Immature natural killer cell (primary cell): ENCODE measurements at regions not wholly inside any gene's neighbourhood (a gene's known extent, or its start where the extent isn't known, plus 50 kb on each side); places are given as distances from the start of the nearest gene placed in this dataset.

ENCODE experiments used
- DNase-seq, 3 donors: peaks; one replicate each; pipeline ENCODE4 v3.0.0; 2022; ENCODE audit warnings: mixed read lengths in 1 of 3
- H3K27ac Mint-ChIP-seq, 6 donors: one replicate each; pipeline ENCODE4 v1.8.0; 2020; ENCODE audit warnings: mixed read lengths in 6 of 6, mild to moderate bottlenecking in 5 of 6, inconsistent platforms in 4 of 6, moderate library complexity in 3 of 6
- H3K27me3 Mint-ChIP-seq, 3 donors: one replicate each; pipeline ENCODE4 v1.8.0; 2020 to 2021; ENCODE audit warnings: low read depth in 3 of 3, mild to moderate bottlenecking in 3 of 3, mixed read lengths in 3 of 3, moderate library complexity in 3 of 3, inconsistent platforms in 1 of 3
- H3K36me3 Mint-ChIP-seq, 3 donors: one replicate each; pipeline ENCODE4 v1.8.0; 2020; ENCODE audit warnings: mixed read lengths in 3 of 3, inconsistent platforms in 2 of 3, mild to moderate bottlenecking in 2 of 3
- H3K4me1 Mint-ChIP-seq, 2 donors: one replicate each; pipeline ENCODE4 v1.8.0; 2020; ENCODE audit warnings: inconsistent platforms in 2 of 2, mild to moderate bottlenecking in 2 of 2, mixed read lengths in 2 of 2, moderate library complexity in 1 of 2
- H3K4me3 Mint-ChIP-seq, 5 donors: one replicate each; pipeline ENCODE4 v1.8.0; 2020; ENCODE audit warnings: mild to moderate bottlenecking in 5 of 5, mixed read lengths in 5 of 5, inconsistent platforms in 3 of 5, moderate library complexity in 3 of 5
- H3K9me3 Mint-ChIP-seq, 6 donors: one replicate each; pipeline ENCODE4 v1.8.0; 2020; ENCODE audit warnings: mild to moderate bottlenecking in 6 of 6, mixed read lengths in 6 of 6, inconsistent platforms in 4 of 6, moderate library complexity in 3 of 6

DNA sequence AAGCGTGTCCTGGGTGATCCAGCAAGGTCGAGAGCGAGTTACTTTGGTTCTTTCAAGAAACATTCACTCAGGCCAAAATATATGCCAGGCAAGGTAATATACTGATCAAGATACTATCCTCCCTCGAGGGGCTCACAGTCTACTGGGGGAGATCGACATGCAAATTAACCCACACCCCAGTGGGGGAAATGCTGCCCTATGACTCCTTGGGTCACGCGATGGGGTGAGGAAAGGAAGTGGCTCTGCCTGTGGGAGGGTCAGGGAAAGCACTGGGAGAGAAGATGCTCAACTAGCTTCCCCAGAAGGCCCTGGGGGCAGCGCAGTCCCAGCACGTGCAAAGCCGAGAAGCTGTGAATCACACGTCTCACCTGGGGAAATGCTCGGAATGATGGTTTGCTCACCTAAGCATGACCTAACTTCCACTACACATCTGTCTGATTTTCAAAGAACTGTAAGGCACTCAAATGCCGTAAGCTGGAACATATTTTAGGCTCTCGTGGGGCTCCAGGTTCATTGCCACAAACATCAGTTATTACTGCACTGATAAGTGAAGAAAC, 130.7 kb downstream of the RCN1 start:
- no peak overlapping the region for H3K27ac Mint-ChIP-seq
- no peak overlapping the region for H3K4me3 Mint-ChIP-seq
- no peaks in the 10 kb centered on the region for H3K4me1 Mint-ChIP-seq
- H3K9me3 Mint-ChIP-seq: peaks cover 0 to 2% (median 0%) of the 10 kb centered on the region in 6 donors
- peaks cover 2 to 8% (median 2%) of the 10 kb centered on the region in 3 donors for H3K27me3 Mint-ChIP-seq
- no peaks in the 10 kb centered on the region for H3K36me3 Mint-ChIP-seq
- no peak for DNase-seq

DNA sequence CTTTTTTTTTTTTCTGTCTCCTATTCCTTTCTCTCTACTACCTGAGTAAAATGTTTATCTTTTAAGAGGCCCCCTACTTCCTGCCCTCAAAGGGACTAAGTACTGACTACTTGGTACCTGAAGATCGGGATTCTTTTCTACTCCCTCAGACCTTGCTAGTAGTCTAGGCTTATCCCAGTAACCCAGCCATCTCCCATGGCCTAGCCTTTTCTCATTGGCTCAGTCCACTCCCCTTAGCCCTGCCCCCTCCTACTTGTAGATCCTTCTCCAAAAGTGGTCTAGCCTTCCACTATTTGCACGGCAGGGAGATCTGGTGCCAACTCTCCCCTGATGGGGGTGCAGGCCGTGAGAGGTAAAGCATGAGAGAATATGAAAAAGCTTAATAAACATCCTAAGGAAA, 133.7 kb downstream of the RCN1 start:
- no peaks in the 10 kb centered on the region for H3K4me1 Mint-ChIP-seq
- H3K4me3 Mint-ChIP-seq: no peak overlapping the region
- H3K27me3 Mint-ChIP-seq: peaks cover 2 to 13% (median 2%) of the 10 kb centered on the region in 3 donors
- no peak overlapping the region for H3K27ac Mint-ChIP-seq
- DNase-seq: no peak
- no peaks in the 10 kb centered on the region for H3K36me3 Mint-ChIP-seq
- peaks cover 0 to 2% (median 0%) of the 10 kb centered on the region in 6 donors for H3K9me3 Mint-ChIP-seq

DNA sequence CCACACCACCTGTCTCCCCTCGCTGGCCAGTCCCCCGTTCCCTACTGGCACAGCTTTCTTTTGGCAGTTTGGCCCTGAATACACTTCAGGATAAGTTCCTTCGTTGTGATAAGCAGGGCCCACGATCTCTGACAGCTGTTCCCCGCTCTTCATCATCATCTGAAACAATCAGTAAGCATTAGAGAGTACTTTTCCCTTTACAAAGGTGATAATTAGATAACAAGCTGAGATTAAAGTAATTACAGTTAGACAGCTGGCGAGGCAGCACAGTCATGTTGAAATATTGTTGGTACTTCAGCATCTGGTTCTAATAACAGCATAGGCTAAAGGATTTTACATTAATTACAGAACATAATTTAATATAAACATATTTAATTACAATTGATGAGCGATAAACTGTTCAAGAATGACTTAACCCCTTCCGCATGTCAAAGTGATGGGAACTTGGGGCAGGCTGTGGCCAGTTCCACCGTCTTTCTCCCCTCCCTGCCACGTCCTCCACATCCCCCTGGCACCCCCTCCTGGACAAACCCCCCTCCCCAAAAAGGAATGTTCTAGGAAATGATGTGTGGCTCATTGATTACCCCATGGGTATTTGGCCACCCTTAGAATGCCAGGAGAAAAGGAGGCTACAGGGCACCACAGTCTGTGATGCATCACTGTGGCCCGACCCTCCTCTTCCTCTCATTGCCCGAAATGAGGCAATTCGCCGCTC, 134.9 kb downstream of the RCN1 start:
- Mint-ChIP-seq H3K4me1 (no peaks in the 10 kb centered on the region), H3K27me3 (peaks cover 2 to 11% (median 2%) of the 10 kb centered on the region in 3 donors), H3K9me3 (peaks cover 0 to 2% (median 0%) of the 10 kb centered on the region in 6 donors), H3K27ac (no peak overlapping the region), H3K4me3 (no peak overlapping the region), H3K36me3 (no peaks in the 10 kb centered on the region)
- no peak for DNase-seq

DNA sequence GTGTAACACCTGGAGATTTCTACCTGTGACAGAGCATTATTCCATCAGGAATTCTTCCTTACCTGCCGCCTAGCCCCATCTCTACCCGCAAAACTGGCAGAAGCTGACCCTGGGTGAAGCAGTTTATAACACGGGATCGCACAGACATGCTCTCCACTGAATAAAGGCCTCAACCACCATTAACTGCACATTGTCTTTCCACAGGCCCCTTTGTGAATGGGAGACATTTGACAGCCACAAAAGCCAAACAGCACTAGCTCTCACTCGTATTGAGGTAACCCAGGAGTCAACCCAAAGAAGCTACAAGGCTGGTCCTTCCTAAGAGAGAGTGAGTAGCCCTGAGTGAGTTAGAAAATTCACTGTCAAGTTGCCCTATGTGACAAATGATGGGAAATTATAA, 135.6 kb downstream of the RCN1 start:
- peaks cover 0 to 2% (median 0%) of the 10 kb centered on the region in 6 donors for H3K9me3 Mint-ChIP-seq
- H3K36me3 Mint-ChIP-seq: no peaks in the 10 kb centered on the region
- no peaks in the 10 kb centered on the region for H3K4me1 Mint-ChIP-seq
- no peak overlapping the region for H3K27ac Mint-ChIP-seq
- no peak overlapping the region for H3K4me3 Mint-ChIP-seq
- peaks cover 2 to 11% (median 2%) of the 10 kb centered on the region in 3 donors for H3K27me3 Mint-ChIP-seq
- DNase-seq: no peak

DNA sequence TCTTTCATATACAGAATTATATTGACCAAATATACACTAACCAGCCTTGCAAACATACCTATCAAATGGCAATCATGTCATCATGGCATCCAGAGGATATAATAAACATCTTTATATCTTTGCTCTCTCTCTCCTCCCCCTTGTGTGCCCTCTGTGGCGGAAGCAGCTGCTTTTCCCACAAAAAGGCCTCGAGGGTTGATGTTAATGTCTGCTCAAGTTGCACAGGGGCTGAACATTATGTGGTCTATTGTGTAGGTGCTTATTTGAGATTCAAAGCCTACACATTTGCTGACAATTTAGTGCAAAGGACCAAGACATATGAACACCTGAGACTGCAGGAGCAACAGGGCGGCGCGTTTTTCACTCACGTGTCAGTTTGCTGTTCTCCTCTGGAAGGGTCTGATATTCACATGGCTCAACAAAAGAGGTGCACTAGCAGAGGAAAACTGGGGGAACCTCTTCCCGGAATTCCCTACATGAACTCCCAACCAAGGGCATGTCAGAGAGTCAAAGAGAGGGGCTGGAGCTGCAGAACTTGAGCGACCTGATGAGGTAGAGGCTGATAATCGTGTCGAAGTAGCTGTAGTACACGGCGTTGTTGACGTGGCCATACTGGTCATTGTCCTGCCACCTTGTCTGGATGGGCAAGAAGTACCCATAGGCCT, 138.8 kb downstream of the RCN1 start:
- DNase-seq: no peak
- no peaks in the 10 kb centered on the region for H3K4me1 Mint-ChIP-seq
- no peak overlapping the region for H3K27ac Mint-ChIP-seq
- peaks cover 0 to 3% (median 0%) of the 10 kb centered on the region in 3 donors for H3K36me3 Mint-ChIP-seq
- H3K4me3 Mint-ChIP-seq: no peak overlapping the region
- H3K9me3 Mint-ChIP-seq: no peaks in the 10 kb centered on the region
- H3K27me3 Mint-ChIP-seq: peaks cover 2 to 8% (median 6%) of the 10 kb centered on the region in 3 donors

DNA sequence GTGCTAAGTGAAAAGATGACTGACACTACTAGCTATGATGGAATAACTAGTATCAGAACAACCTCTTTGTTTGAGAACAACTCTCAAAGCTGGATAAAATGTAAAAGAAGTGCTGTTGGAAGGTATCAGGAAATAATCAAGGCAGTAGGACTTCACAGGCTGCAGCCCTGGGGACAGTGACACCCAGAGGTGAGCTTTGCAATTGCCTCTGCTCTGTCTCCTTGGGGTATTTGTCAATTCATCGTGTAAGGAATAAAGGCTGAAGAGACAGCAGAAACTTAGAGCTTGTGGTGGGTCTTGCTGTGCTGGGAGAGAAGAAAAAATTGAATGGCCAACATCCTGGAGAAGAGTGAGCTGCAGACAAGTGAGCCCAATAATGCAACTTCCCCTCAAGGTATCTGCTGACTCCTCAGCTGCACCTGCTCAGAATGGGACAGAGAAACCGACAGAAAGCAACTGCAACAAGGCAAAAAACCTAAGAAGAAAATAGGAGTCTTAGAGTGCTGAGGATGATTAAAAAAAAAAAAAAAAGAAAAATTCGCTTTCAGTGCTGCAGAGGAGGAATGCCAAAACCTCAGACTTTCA, 141.1 kb downstream of the RCN1 start:
- no peak overlapping the region for H3K4me3 Mint-ChIP-seq
- no peaks in the 10 kb centered on the region for H3K9me3 Mint-ChIP-seq
- H3K27me3 Mint-ChIP-seq: peaks cover 2 to 8% (median 6%) of the 10 kb centered on the region in 3 donors
- H3K27ac Mint-ChIP-seq: no peak overlapping the region
- H3K4me1 Mint-ChIP-seq: no peaks in the 10 kb centered on the region
- H3K36me3 Mint-ChIP-seq: peaks cover 0 to 3% (median 0%) of the 10 kb centered on the region in 3 donors
- DNase-seq: no peak

DNA sequence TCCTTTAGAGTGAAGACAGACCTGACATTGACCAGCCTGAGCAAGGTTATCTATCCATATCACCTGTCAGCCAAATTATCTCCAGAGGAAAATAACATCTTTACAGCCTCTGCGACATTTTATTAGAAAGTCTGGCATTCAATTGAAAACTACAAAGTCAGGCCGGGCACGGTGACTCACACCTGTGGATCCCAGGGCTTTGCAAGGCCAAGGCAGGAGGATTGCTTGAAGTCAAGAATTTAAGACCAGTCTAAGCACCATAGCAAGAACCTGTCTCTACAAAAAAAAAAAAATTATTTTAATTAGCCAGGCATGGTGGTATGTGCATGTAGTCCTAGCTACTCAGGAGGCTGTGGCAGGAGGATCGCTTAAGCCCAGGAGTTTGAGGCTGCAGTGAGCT, 141.6 kb downstream of the RCN1 start:
- H3K9me3 Mint-ChIP-seq: no peaks in the 10 kb centered on the region
- peaks cover 0 to 3% (median 0%) of the 10 kb centered on the region in 3 donors for H3K36me3 Mint-ChIP-seq
- H3K4me3 Mint-ChIP-seq: no peak overlapping the region
- no peak overlapping the region for H3K27ac Mint-ChIP-seq
- H3K4me1 Mint-ChIP-seq: no peaks in the 10 kb centered on the region
- peaks cover 2 to 8% (median 6%) of the 10 kb centered on the region in 3 donors for H3K27me3 Mint-ChIP-seq
- no peak for DNase-seq

DNA sequence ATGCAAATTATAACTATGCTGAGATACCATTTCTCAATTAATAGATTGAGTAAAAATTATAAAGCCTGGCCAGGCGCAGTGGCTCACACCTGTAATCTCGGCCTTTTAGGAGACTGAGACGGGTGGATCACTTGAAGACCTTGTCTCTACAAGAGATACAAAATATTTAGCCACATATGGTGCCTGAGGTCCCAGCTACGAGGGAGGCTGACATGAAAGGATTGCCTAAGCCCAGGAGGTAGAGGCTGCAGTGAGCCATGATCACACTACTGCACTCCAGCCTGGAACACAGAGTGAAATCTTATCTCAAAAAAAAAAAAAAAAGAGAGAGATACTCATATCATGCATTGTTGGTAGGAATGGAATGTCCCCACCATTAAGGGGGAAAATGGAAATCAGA, 142.4 kb downstream of the RCN1 start:
- no peak overlapping the region for H3K27ac Mint-ChIP-seq
- H3K4me1 Mint-ChIP-seq: no peaks in the 10 kb centered on the region
- H3K9me3 Mint-ChIP-seq: no peaks in the 10 kb centered on the region
- no peak for DNase-seq
- H3K27me3 Mint-ChIP-seq: peaks cover 2 to 7% (median 6%) of the 10 kb centered on the region in 3 donors
- H3K36me3 Mint-ChIP-seq: peaks cover 0 to 3% (median 0%) of the 10 kb centered on the region in 3 donors
- no peak overlapping the region for H3K4me3 Mint-ChIP-seq

DNA sequence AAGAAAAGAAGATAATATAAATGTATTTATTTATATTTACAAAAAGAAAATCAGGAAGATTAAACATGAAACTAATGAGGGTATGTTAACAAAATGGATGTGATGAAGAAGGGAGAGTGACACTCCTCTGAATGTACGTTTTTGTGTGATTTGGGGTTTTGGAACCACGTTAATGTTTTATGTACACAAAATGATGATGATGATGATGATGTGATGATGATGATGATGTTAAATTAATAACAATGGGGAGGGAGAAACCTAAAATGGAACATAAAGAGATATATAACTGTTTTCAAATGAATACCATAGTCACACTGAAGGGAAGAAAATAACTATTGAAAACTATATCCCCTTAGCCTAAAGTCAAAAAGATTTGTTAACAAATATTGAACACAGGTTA, 143.1 kb downstream of the RCN1 start:
- Mint-ChIP-seq H3K27ac (no peak overlapping the region), H3K36me3 (peaks cover 0 to 3% (median 0%) of the 10 kb centered on the region in 3 donors), H3K27me3 (peaks cover 2 to 7% (median 6%) of the 10 kb centered on the region in 3 donors), H3K4me1 (no peaks in the 10 kb centered on the region), H3K9me3 (peaks cover 0 to 2% (median 0%) of the 10 kb centered on the region in 6 donors), H3K4me3 (no peak overlapping the region)
- DNase-seq: no peak

DNA sequence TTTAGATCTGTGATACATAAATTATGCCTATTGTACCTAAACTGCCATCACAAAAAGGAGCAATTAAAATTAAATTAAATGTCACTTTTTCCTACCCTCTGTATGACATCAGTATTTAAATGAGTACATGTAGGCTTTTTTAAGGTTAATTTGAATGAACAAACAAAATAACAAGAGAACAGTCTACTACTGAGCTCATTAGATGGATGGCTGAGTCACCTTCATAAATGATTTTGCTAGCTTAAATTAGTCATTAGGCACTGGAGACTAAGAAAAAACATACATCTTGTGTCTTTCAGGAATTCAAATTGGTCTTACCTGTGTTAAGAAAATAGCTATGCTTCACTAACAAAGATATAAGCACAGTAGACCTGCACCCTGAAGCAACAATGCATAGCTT, 153.6 kb downstream of the RCN1 start:
- DNase-seq: no peak
- Mint-ChIP-seq H3K4me1 (no peaks in the 10 kb centered on the region), H3K27ac (no peak overlapping the region), H3K4me3 (no peak overlapping the region), H3K27me3 (peaks cover 1 to 6% (median 5%) of the 10 kb centered on the region in 3 donors), H3K36me3 (no peaks in the 10 kb centered on the region), H3K9me3 (peaks cover 0 to 2% (median 0%) of the 10 kb centered on the region in 6 donors)

DNA sequence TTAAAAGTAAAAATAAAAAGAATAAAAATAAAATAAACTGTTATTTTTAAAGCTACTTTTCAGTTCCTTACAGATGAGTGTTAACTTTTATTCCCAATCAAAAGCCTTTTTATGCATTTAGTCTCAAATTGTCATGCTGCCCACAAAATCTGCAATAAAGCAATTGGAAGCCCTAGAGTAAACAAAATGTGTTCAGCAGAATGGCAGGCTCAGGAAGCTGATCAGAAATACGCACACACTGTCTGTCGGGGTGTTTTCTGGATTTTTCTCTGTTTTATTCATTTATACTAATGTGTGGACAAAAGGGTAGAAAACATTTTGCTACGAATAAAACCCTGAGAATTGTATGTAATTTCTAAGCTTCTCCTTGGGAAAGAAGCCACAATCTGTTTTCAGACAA, 162.8 kb downstream of the RCN1 start:
- DNase-seq: no peak
- peaks cover 0 to 2% (median 0%) of the 10 kb centered on the region in 6 donors for H3K9me3 Mint-ChIP-seq
- H3K36me3 Mint-ChIP-seq: no peaks in the 10 kb centered on the region
- no peaks in the 10 kb centered on the region for H3K4me1 Mint-ChIP-seq
- H3K27me3 Mint-ChIP-seq: peaks cover 2 to 7% (median 6%) of the 10 kb centered on the region in 3 donors
- H3K27ac Mint-ChIP-seq: no peak overlapping the region
- H3K4me3 Mint-ChIP-seq: no peak overlapping the region

DNA sequence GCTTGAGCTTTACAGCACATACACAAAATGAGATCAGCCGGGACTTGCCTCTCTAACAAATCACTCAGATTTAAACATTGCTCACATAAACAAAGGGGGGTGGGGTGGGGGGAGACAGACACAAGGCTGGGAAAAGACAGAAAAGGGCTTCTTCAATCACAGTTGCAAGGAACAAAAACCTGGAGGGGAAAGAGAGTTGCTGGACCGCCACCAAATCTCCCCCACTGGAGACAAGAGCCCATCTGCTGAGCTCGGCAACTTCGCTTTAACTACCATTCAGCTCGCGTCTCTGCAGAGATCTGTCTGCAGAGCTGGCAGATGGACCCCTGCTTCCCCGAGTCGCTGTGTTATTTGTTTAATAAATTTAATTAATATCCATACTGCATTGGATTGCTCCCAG, 165.0 kb downstream of the RCN1 start:
- peaks cover 2 to 6% (median 4%) of the 10 kb centered on the region in 3 donors for H3K27me3 Mint-ChIP-seq
- H3K27ac Mint-ChIP-seq: no peak overlapping the region
- peaks cover 0 to 2% (median 0%) of the 10 kb centered on the region in 6 donors for H3K9me3 Mint-ChIP-seq
- no peak overlapping the region for H3K4me3 Mint-ChIP-seq
- no peaks in the 10 kb centered on the region for H3K4me1 Mint-ChIP-seq
- no peaks in the 10 kb centered on the region for H3K36me3 Mint-ChIP-seq
- DNase-seq: no peak

DNA sequence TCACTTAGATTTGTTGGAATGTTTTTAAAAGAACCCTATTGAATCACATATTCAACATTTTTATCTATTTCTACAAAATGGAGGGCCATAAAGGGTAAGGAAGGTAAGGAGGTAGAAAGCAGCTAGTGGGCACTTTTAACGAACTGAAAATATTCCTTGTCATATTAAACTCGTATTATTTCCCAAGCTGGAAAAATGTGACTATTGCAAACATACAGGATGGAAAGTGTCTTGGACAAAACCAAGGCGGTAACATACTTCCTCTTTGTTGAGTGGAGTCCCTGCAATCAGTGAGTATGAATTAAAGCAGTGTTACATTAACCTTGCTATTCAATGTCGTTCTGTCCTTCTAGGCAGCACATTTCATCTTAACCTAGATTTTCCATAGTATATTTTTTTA, 165.6 kb downstream of the RCN1 start:
- DNase-seq: no peak
- Mint-ChIP-seq H3K27me3 (peaks cover 2 to 6% (median 4%) of the 10 kb centered on the region in 3 donors), H3K9me3 (peaks cover 0 to 2% (median 0%) of the 10 kb centered on the region in 6 donors), H3K27ac (no peak overlapping the region), H3K4me1 (no peaks in the 10 kb centered on the region), H3K4me3 (no peak overlapping the region), H3K36me3 (no peaks in the 10 kb centered on the region)

DNA sequence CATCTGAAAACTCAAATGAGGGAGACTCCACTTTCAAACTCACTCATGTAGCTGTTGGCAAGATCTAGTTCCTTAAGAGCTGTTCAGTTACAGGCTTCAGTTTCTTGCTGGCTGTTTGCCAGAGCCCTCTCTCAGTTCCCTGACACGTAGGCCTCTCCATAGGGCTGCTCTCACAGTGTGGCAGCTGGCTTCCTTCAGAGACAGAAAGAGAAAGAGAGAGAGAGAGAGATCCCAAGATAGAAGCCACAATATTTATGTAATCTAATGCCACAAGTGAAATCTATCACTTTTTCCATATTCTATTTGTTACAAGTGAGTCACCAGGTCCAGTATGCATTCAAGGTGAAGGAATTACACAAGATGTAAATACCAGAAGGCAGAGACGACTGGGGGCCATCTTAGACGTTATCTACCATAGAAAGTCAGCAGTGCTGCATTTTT, 168.8 kb downstream of the RCN1 start:
- no peaks in the 10 kb centered on the region for H3K4me1 Mint-ChIP-seq

More for the DNA sequence above, 168.8 kb downstream of the RCN1 start:
- no peak for DNase-seq
- Mint-ChIP-seq H3K27me3 (peaks cover 4 to 6% (median 4%) of the 10 kb centered on the region in 3 donors), H3K36me3 (no peaks in the 10 kb centered on the region), H3K4me3 (no peak overlapping the region), H3K27ac (no peak overlapping the region), H3K9me3 (peaks cover 0 to 2% (median 0%) of the 10 kb centered on the region in 6 donors)
